Esophagus squamous epithelium (tissue), 4 donors: ENCODE measurements at regions not wholly inside any gene's neighbourhood (a gene's known extent, or its start where the extent isn't known, plus 50 kb on each side); places are given as distances from the start of the nearest gene placed in this dataset.

Experiments used
- CTCF ChIP-seq, 6 experiments: fragments of 450-650 bp in 4 of 6; fragments of 200-600 bp in 2 of 6; sonication (generic) in 2 of 6; IDR thresholded peaks; one replicate each; pipeline ENCODE4 v1.5.1; 2016 to 2019; ENCODE audit warnings: antibody characterized with exemption in 6 of 6, mild to moderate bottlenecking in 4 of 6, moderate library complexity in 4 of 6
- POLR2A ChIP-seq, 4 donors: fragments of 450-650 bp; IDR thresholded peaks; one replicate each; pipeline ENCODE4 v1.6.1; 2017; ENCODE audit warnings: antibody characterized with exemption in 4 of 4, mild to moderate bottlenecking in 4 of 4, moderate library complexity in 3 of 4

GRCh38 chr11:70888061-70888460, 364.3 kb downstream of the SHANK2 start:
- TF ChIP-seq CTCF (IDR thresholded peaks at IDR 0.05) (no peak), POLR2A (IDR thresholded peaks at IDR 0.05) (no peak)
